ENCODE measurements at regions not wholly inside any gene's neighbourhood (a gene's known extent, or its start where the extent isn't known, plus 50 kb on each side); places are given as distances from the start of the nearest gene placed in this dataset.

DNA sequence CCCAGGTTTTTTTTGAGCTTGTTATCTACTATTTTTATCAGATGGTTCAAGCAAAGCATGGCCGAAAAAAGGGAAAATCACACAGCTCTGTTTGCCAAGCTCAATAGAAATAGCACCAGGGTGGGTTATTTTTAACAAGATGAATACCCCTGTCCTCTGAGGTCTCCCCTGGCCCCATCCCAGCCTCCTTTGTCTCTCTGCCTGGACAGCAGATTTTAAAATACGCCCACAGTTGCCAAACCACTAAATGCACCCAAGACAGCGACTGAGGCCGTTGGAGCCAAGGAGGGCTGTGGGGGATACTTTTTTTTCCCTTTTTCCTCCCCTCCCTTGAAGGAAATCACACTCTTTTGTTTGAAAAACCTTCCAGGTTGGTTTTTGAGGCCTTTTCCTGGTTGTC, 106.6 kb downstream of the VEGFA start:
- ATAC-seq (ENCODE audit: insufficient read depth, low read depth): no peak
- no peaks in the 10 kb centered on the region for H3K4me1 ChIP-seq (ENCODE audit: insufficient read depth, low read length)
- TF ChIP-seq, protein P1, sequence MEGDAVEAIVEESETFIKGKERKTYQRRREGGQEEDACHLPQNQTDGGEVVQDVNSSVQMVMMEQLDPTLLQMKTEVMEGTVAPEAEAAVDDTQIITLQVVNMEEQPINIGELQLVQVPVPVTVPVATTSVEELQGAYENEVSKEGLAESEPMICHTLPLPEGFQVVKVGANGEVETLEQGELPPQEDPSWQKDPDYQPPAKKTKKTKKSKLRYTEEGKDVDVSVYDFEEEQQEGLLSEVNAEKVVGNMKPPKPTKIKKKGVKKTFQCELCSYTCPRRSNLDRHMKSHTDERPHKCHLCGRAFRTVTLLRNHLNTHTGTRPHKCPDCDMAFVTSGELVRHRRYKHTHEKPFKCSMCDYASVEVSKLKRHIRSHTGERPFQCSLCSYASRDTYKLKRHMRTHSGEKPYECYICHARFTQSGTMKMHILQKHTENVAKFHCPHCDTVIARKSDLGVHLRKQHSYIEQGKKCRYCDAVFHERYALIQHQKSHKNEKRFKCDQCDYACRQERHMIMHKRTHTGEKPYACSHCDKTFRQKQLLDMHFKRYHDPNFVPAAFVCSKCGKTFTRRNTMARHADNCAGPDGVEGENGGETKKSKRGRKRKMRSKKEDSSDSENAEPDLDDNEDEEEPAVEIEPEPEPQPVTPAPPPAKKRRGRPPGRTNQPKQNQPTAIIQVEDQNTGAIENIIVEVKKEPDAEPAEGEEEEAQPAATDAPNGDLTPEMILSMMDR (IDR thresholded peaks at IDR 0.05; ENCODE audit: borderline replicate concordance, extremely low read depth, low read length, poor library complexity, severe bottlenecking): no peak
- TF ChIP-seq EZH2 (IDR thresholded peaks at IDR 0.05; ENCODE audit: borderline replicate concordance, low read depth, low read length, severe bottlenecking): no peak

GRCh38 chr6:43875849-43876572, 106.0 kb downstream of the VEGFA start:
- Histone ChIP-seq H3K4me3 (ENCODE audit: low read depth in 1 of 2, low read length in 2 of 2) (no peak overlapping the region), H4K20me1 (ENCODE audit: insufficient read depth, low read length) (no peaks in the 10 kb centered on the region), H3K79me2 (ENCODE audit: insufficient read depth, low read length) (no peaks in the 10 kb centered on the region), H3K27ac (ENCODE audit: low read length) (no peak overlapping the region), H2AFZ (ENCODE audit: low read depth, low read length) (no peak overlapping the region), H3K36me3 (ENCODE audit: insufficient read depth, low read length) (no peaks in the 10 kb centered on the region), H3K9me3 (ENCODE audit: insufficient read depth, low read length, severe bottlenecking) (no peaks in the 10 kb centered on the region), H3K4me2 (ENCODE audit: insufficient read depth, low read length) (no peak overlapping the region), H3K27me3 (ENCODE audit: insufficient read depth, low read length, poor library complexity) (peaks cover 11% of the 10 kb centered on the region), H3K9ac (ENCODE audit: low read depth, low read length) (no peak overlapping the region), H3K4me1 (ENCODE audit: insufficient read depth, low read length) (no peaks in the 10 kb centered on the region)
- ATAC-seq (ENCODE audit: insufficient read depth, low read depth) (no peak), DNase-seq (no peak)
- TF ChIP-seq, protein P1 (IDR thresholded peaks at IDR 0.05; ENCODE audit: borderline replicate concordance, extremely low read depth, low read length, poor library complexity, severe bottlenecking): no peak
- TF ChIP-seq EZH2 (IDR thresholded peaks at IDR 0.05; ENCODE audit: borderline replicate concordance, low read depth, low read length, severe bottlenecking): no peak

More for the DNA sequence above, 106.6 kb downstream of the VEGFA start:
- no peak overlapping the region for H2AFZ ChIP-seq (ENCODE audit: low read depth, low read length)
- no peaks in the 10 kb centered on the region for H3K36me3 ChIP-seq (ENCODE audit: insufficient read depth, low read length)
- H4K20me1 ChIP-seq (ENCODE audit: insufficient read depth, low read length): no peaks in the 10 kb centered on the region
- no peaks in the 10 kb centered on the region for H3K9me3 ChIP-seq (ENCODE audit: insufficient read depth, low read length, severe bottlenecking)
- peaks cover 6% of the 10 kb centered on the region for H3K27me3 ChIP-seq (ENCODE audit: insufficient read depth, low read length, poor library complexity)
- no peak for DNase-seq
- H3K27ac ChIP-seq (ENCODE audit: low read length): no peak overlapping the region
- H3K9ac ChIP-seq (ENCODE audit: low read depth, low read length): no peak overlapping the region
- H3K4me2 ChIP-seq (ENCODE audit: insufficient read depth, low read length): no peak overlapping the region
- no peak overlapping the region for H3K4me3 ChIP-seq (ENCODE audit: low read depth in 1 of 2, low read length in 2 of 2)
- no peaks in the 10 kb centered on the region for H3K79me2 ChIP-seq (ENCODE audit: insufficient read depth, low read length)

DNA sequence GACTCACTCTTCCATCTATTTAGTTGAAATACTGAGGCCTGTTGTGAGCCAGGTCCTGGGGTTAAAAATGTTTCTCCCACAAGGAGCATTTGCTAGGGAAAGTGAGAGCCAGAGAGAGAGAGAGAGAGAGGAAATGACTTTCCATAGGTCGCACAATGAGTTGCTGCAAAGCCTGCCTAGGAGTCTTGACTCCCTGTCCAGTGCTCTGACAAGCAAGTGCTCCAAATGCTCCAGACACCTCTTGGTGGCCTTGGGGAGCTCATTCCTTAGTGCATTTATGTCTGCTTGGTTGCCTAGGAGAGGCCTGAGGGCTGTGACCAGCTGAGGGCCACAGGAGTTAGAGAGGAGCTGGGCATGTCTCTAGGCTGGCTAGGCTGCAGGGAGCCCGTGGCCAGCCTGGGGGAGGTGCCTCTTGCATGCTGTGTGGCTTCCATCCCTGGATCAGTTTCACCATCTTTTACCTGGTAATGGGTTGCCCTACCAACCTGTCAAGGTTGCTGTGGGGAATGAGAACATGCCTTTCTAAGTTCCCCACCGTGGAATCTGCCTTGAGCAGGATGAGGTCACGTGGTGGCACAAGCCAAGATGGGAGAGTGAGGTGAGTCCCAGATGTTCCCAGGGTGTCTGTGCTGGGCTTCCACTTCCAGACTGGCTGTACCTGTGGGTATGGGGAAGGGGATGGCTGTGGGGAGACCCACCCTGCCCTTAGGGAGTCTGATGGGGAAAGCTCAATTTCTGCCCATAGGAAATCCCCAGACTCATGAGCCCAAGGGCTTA, 105.0 kb downstream of the VEGFA start:
- TF ChIP-seq, protein P1 (IDR thresholded peaks at IDR 0.05; ENCODE audit: borderline replicate concordance, extremely low read depth, low read length, poor library complexity, severe bottlenecking): no peak
- no peak for TF ChIP-seq EZH2 (IDR thresholded peaks at IDR 0.05; ENCODE audit: borderline replicate concordance, low read depth, low read length, severe bottlenecking)
- Histone ChIP-seq H3K4me3 (ENCODE audit: low read depth in 1 of 2, low read length in 2 of 2) (no peak overlapping the region), H3K36me3 (ENCODE audit: insufficient read depth, low read length) (no peaks in the 10 kb centered on the region), H3K4me2 (ENCODE audit: insufficient read depth, low read length) (no peak overlapping the region), H3K9me3 (ENCODE audit: insufficient read depth, low read length, severe bottlenecking) (no peaks in the 10 kb centered on the region), H3K79me2 (ENCODE audit: insufficient read depth, low read length) (no peaks in the 10 kb centered on the region), H3K27me3 (ENCODE audit: insufficient read depth, low read length, poor library complexity) (peaks cover 14% of the 10 kb centered on the region), H3K9ac (ENCODE audit: low read depth, low read length) (no peak overlapping the region), H3K4me1 (ENCODE audit: insufficient read depth, low read length) (no peaks in the 10 kb centered on the region), H4K20me1 (ENCODE audit: insufficient read depth, low read length) (no peaks in the 10 kb centered on the region), H2AFZ (ENCODE audit: low read depth, low read length) (no peak overlapping the region), H3K27ac (ENCODE audit: low read length) (no peak overlapping the region)
- no peak for DNase-seq
- no peak for ATAC-seq (ENCODE audit: insufficient read depth, low read depth)

Measured in DND-41 (cell line).